Tibial artery (tissue), 4 donors: ENCODE measurements at regions not wholly inside any gene's neighbourhood (a gene's known extent, or its start where the extent isn't known, plus 50 kb on each side); places are given as distances from the start of the nearest gene placed in this dataset.

Experiments used
- DNase-seq, 2 donors: peaks; one replicate each; pipeline ENCODE4 v3.0.0-alpha.2; 2019
- H3K27ac ChIP-seq, 2 donors: fragments of 200-600 bp; sonication (generic) in 1 of 2; 1 replicate in 1 of 2; 2 replicates in 1 of 2; pipeline ENCODE4 v1.5.1; 2018 to 2019; ENCODE audit warnings: mild to moderate bottlenecking in 1 of 2
- H3K27me3 ChIP-seq, 2 donors: fragments of 200-600 bp; sonication (generic) in 1 of 2; one replicate each; pipeline versions ENCODE4 v1.5.1 to v1.6.0; 2016 to 2019
- H3K36me3 ChIP-seq, 3 donors: fragments of 200-600 bp; sonication (generic) in 2 of 3; one replicate each; pipeline ENCODE4 v1.5.1; 2016 to 2019; ENCODE audit warnings: mild to moderate bottlenecking in 2 of 3
- H3K4me1 ChIP-seq, 4 donors: fragments of 200-600 bp; sonication (generic) in 2 of 4; 1 replicate in 3 of 4; 2 replicates in 1 of 4; pipeline ENCODE4 v1.5.1; 2016 to 2019
- H3K4me3 ChIP-seq, 2 donors: fragments of 200-600 bp; sonication (generic) in 1 of 2; 1 replicate in 1 of 2; 2 replicates in 1 of 2; pipeline ENCODE4 v1.5.1; 2018 to 2019; ENCODE audit warnings: mild to moderate bottlenecking in 2 of 2
- H3K9me3 ChIP-seq, 3 donors: fragments of 200-600 bp; sonication (generic) in 1 of 3; one replicate each; pipeline ENCODE4 v1.5.1; 2016 to 2019
- intact Hi-C: fragments of 100-400 bp; cut with DNase I; formaldehyde crosslinking; loops from one replicate; pipeline ENCODE4 v1.15.0; 2023; ENCODE audit warnings: low total_unique reads
- TF ChIP-seq, protein P1 (sequence below), 2 experiments: fragments of 200-600 bp in 1 of 2; fragments of 450-650 bp in 1 of 2; IDR thresholded peaks; one replicate each; pipeline ENCODE4 v1.5.1; 2017 to 2019; ENCODE audit warnings: antibody characterized with exemption in 2 of 2, mild to moderate bottlenecking in 1 of 2, moderate library complexity in 1 of 2

- TF ChIP-seq, protein P1, sequence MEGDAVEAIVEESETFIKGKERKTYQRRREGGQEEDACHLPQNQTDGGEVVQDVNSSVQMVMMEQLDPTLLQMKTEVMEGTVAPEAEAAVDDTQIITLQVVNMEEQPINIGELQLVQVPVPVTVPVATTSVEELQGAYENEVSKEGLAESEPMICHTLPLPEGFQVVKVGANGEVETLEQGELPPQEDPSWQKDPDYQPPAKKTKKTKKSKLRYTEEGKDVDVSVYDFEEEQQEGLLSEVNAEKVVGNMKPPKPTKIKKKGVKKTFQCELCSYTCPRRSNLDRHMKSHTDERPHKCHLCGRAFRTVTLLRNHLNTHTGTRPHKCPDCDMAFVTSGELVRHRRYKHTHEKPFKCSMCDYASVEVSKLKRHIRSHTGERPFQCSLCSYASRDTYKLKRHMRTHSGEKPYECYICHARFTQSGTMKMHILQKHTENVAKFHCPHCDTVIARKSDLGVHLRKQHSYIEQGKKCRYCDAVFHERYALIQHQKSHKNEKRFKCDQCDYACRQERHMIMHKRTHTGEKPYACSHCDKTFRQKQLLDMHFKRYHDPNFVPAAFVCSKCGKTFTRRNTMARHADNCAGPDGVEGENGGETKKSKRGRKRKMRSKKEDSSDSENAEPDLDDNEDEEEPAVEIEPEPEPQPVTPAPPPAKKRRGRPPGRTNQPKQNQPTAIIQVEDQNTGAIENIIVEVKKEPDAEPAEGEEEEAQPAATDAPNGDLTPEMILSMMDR (IDR thresholded peaks at IDR 0.05), result no peak
- intact Hi-C loops, result no loop called here
- Histone ChIP-seq H3K4me1 (no peaks in the 10 kb centered on the region), H3K27me3 (no peaks in the 10 kb centered on the region), H3K4me3 (no peak overlapping the region), H3K27ac (no peak overlapping the region), H3K9me3 (no peaks in the 10 kb centered on the region), H3K36me3 (no peaks in the 10 kb centered on the region)
- DNase-seq, result no peak
Observed at GRCh38 chr13:71034018-71034417, 833.0 kb downstream of the DACH1 start.

DNA sequence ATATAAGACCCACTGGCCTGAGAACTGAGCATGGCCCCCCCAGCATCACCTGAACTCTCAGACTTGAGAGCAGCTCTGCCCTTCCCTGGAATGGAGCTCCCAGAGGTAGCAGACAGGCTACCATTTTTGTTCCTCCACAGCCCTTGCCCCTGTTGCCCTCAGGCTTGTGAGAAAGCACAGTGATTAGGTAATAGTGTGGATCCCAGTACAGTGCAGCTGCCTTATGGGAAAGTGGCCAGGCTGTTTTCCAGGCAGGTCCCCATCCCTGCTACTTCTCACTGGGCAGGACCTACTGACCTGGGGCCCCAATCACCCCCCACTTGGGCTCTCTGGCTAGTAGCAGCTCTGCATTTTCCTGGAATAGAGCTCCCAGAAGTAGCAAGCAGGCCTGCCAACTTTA lies 834.0 kb downstream of the DACH1 start:
- intact Hi-C loops, result no loop called here
- no peaks in the 10 kb centered on the region for H3K27me3 ChIP-seq
- TF ChIP-seq, protein P1 (IDR thresholded peaks at IDR 0.05), result no peak

GRCh38 chr13:71030784-71031183 lies 836.2 kb downstream of the DACH1 start:
- Histone ChIP-seq H3K4me3 (no peak overlapping the region), H3K27me3 (no peaks in the 10 kb centered on the region), H3K4me1 (no peaks in the 10 kb centered on the region), H3K27ac (no peak overlapping the region), H3K36me3 (no peaks in the 10 kb centered on the region), H3K9me3 (no peaks in the 10 kb centered on the region)
- DNase-seq, result no peak
- intact Hi-C loops, result no loop called here
- TF ChIP-seq, protein P1 (IDR thresholded peaks at IDR 0.05), result no peak

More for the DNA sequence above, 834.0 kb downstream of the DACH1 start:
- H3K4me3 ChIP-seq, result no peak overlapping the region
- no peaks in the 10 kb centered on the region for H3K9me3 ChIP-seq
- no peaks in the 10 kb centered on the region for H3K36me3 ChIP-seq
- no peak overlapping the region for H3K27ac ChIP-seq
- DNase-seq, result no peak
- H3K4me1 ChIP-seq, result no peaks in the 10 kb centered on the region

- H3K9me3 ChIP-seq, result no peaks in the 10 kb centered on the region
- no peaks in the 10 kb centered on the region for H3K4me1 ChIP-seq
- DNase-seq, result no peak
- no peaks in the 10 kb centered on the region for H3K27me3 ChIP-seq
- TF ChIP-seq, protein P1 (IDR thresholded peaks at IDR 0.05), result no peak
- no peak overlapping the region for H3K27ac ChIP-seq
- H3K4me3 ChIP-seq, result no peak overlapping the region
- intact Hi-C loops, result no loop called here
- no peaks in the 10 kb centered on the region for H3K36me3 ChIP-seq
Observed at GRCh38 chr13:71028884-71029283, 838.1 kb downstream of the DACH1 start.

GRCh38 chr13:71021825-71022422 lies 845.1 kb downstream of the DACH1 start:
- intact Hi-C loops, result no loop called here
- DNase-seq, result no peak
- Histone ChIP-seq H3K9me3 (no peaks in the 10 kb centered on the region), H3K27ac (no peak overlapping the region), H3K4me1 (no peaks in the 10 kb centered on the region), H3K27me3 (no peaks in the 10 kb centered on the region), H3K36me3 (no peaks in the 10 kb centered on the region), H3K4me3 (no peak overlapping the region)
- TF ChIP-seq, protein P1 (IDR thresholded peaks at IDR 0.05), result no peak

DNA sequence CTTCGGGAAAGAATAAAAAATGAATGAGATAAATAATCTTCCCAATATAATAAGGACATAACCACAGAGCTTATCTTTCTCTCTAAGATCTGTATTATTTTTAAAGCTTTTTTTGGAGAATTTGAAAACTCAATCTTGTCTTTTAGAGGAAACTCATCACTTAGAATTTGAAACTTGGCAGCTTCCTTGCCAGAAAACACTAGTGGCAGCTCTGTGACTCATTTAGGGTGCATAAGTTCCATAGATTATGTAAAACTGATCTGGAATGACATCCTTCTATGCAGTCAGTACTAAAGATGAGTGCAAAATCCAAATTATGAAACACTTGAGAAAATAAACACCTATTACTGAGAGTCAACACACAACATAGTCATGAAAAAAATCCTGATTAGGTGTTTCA lies 848.0 kb downstream of the DACH1 start:
- H3K9me3 ChIP-seq, result no peaks in the 10 kb centered on the region
- H3K27ac ChIP-seq, result no peak overlapping the region
- no peaks in the 10 kb centered on the region for H3K27me3 ChIP-seq
- intact Hi-C loops, result no loop called here
- no peaks in the 10 kb centered on the region for H3K4me1 ChIP-seq
- H3K36me3 ChIP-seq, result no peaks in the 10 kb centered on the region
- TF ChIP-seq, protein P1 (IDR thresholded peaks at IDR 0.05), result no peak
- H3K4me3 ChIP-seq, result no peak overlapping the region
- DNase-seq, result no peak
